ENCODE measurements at regions not wholly inside any gene's neighbourhood (a gene's known extent, or its start where the extent isn't known, plus 50 kb on each side); places are given as distances from the start of the nearest gene placed in this dataset.

DNA sequence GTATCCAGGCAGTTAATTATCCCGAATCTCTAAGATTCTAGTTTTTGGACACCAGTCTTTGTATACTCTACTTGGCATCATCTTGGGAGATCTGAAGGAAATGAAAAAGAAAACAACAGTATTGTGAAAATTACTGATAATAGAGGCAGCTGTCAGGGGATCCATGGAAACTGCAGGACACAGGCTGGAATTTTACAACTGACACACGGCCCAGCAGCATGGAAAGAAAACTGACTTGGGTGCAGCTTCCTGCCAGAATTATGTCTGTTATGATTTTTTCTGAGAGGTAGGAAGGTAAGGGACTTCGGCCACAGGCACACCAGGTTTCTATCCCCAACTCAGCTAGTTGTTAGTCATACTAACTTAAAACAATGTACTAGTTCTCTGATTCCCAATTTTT, 57.7 kb upstream of the ERBB4 start:
- no peaks in the 10 kb centered on the region for H4K20me1 ChIP-seq (ENCODE audit: insufficient read depth, low read length)

DNA sequence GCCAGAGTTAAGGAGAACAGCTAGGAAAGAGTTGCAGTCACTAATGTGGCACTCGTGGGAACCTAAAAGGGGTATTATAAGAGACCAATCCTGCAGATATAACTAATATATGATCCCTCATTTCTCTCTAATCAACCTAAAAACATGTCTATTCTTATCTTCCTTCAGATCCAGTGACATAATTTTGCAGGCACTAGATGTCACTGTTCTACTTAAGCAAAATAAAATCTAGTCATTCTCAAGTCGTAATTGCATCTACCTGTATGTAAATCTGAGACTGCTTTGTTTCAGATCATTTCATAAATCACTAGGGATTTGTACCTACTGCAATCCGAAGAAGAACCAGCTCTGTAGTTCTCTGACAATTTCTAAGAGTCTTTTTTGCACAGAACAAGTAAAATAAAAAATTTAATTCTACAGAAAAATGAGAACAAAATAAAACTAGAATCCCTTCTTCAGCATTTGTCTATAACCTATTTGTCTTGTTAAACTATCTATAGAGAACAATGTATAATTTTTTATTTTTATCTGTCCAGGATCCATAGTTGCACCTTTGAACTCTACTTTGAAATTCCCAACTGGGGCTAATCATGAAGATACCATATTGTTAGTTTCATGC, 56.5 kb upstream of the ERBB4 start:
- no peaks in the 10 kb centered on the region for H3K9me3 ChIP-seq (replicated peaks in 1 of 2; ENCODE audit: control insufficient read depth in 1 of 2, insufficient read depth in 1 of 2, low read length in 2 of 2)
- no peaks in the 10 kb centered on the region for H3K4me1 ChIP-seq (ENCODE audit: control insufficient read depth in 1 of 2, insufficient read depth in 2 of 2, low read length in 2 of 2)
- no peak overlapping the region for H3K9ac ChIP-seq (ENCODE audit: insufficient read depth, low read length, poor library complexity, severe bottlenecking)
- H3K9me3 Mint-ChIP-seq, result no peaks in the 10 kb centered on the region
- no peaks in the 10 kb centered on the region for H3K4me1 Mint-ChIP-seq
- H3K27me3 Mint-ChIP-seq (ENCODE audit: low read depth in 3 of 3), result peaks cover 0 to 2% (median 0%) of the 10 kb centered on the region in 3 donors
- DNase-seq, result no peak
- no peak overlapping the region for H3K4me2 ChIP-seq (replicated peaks; ENCODE audit: extremely low read depth, low read length, poor library complexity, severe bottlenecking)
- no peaks in the 10 kb centered on the region for H3K36me3 Mint-ChIP-seq
- no peaks in the 10 kb centered on the region for H3K79me2 ChIP-seq (ENCODE audit: insufficient read depth, low read length)
- H3K27ac Mint-ChIP-seq, result no peak overlapping the region
- no peaks in the 10 kb centered on the region for H3K36me3 ChIP-seq (replicated peaks in 1 of 2; ENCODE audit: control insufficient read depth in 1 of 2, insufficient read depth in 2 of 2, low read length in 2 of 2)
- WGBS (ENCODE audit: insufficient coverage), result 71% methylated on average over 1 of the region's 3 CpGs
- H3K4me3 Mint-ChIP-seq, result no peak overlapping the region
- H2AFZ ChIP-seq (ENCODE audit: insufficient read depth, low read depth, low read length, poor library complexity, severe bottlenecking), result no peak overlapping the region
- no peak overlapping the region for H3K27ac ChIP-seq (ENCODE audit: low read depth in 1 of 2, low read length in 2 of 2)
- H3K4me3 ChIP-seq (replicated peaks in 1 of 3; ENCODE audit: low read depth in 2 of 3, low read length in 3 of 3), result no peak overlapping the region
- no peaks in the 10 kb centered on the region for H3K27me3 ChIP-seq (ENCODE audit: control insufficient read depth in 2 of 2, insufficient read depth in 2 of 2, low read length in 2 of 2)
- intact Hi-C loops (cut with micrococcal nuclease), result no loop called here
- TF ChIP-seq, protein P1, sequence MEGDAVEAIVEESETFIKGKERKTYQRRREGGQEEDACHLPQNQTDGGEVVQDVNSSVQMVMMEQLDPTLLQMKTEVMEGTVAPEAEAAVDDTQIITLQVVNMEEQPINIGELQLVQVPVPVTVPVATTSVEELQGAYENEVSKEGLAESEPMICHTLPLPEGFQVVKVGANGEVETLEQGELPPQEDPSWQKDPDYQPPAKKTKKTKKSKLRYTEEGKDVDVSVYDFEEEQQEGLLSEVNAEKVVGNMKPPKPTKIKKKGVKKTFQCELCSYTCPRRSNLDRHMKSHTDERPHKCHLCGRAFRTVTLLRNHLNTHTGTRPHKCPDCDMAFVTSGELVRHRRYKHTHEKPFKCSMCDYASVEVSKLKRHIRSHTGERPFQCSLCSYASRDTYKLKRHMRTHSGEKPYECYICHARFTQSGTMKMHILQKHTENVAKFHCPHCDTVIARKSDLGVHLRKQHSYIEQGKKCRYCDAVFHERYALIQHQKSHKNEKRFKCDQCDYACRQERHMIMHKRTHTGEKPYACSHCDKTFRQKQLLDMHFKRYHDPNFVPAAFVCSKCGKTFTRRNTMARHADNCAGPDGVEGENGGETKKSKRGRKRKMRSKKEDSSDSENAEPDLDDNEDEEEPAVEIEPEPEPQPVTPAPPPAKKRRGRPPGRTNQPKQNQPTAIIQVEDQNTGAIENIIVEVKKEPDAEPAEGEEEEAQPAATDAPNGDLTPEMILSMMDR (IDR thresholded peaks at IDR 0.05), result no peak
- no peaks in the 10 kb centered on the region for H4K20me1 ChIP-seq (ENCODE audit: insufficient read depth, low read length)

More for the DNA sequence above, 57.7 kb upstream of the ERBB4 start:
- H3K9me3 Mint-ChIP-seq, result no peaks in the 10 kb centered on the region
- H3K27ac ChIP-seq (ENCODE audit: low read depth in 1 of 2, low read length in 2 of 2), result no peak overlapping the region
- no peak for DNase-seq
- TF ChIP-seq, protein P1 (IDR thresholded peaks at IDR 0.05), result no peak
- no peaks in the 10 kb centered on the region for H3K4me1 Mint-ChIP-seq
- H2AFZ ChIP-seq (ENCODE audit: insufficient read depth, low read depth, low read length, poor library complexity, severe bottlenecking), result no peak overlapping the region
- no peaks in the 10 kb centered on the region for H3K4me1 ChIP-seq (ENCODE audit: control insufficient read depth in 1 of 2, insufficient read depth in 2 of 2, low read length in 2 of 2)
- intact Hi-C loops (cut with micrococcal nuclease), result no loop called here
- no peaks in the 10 kb centered on the region for H3K36me3 Mint-ChIP-seq
- no peaks in the 10 kb centered on the region for H3K36me3 ChIP-seq (replicated peaks in 1 of 2; ENCODE audit: control insufficient read depth in 1 of 2, insufficient read depth in 2 of 2, low read length in 2 of 2)
- H3K4me3 ChIP-seq (replicated peaks in 1 of 3; ENCODE audit: low read depth in 2 of 3, low read length in 3 of 3), result no peak overlapping the region
- H3K27me3 Mint-ChIP-seq (ENCODE audit: low read depth in 3 of 3), result peaks cover 0 to 2% (median 0%) of the 10 kb centered on the region in 3 donors
- no peaks in the 10 kb centered on the region for H3K79me2 ChIP-seq (ENCODE audit: insufficient read depth, low read length)
- H3K27ac Mint-ChIP-seq, result no peak overlapping the region
- H3K9me3 ChIP-seq (replicated peaks in 1 of 2; ENCODE audit: control insufficient read depth in 1 of 2, insufficient read depth in 1 of 2, low read length in 2 of 2), result no peaks in the 10 kb centered on the region
- H3K4me3 Mint-ChIP-seq, result no peak overlapping the region
- WGBS (ENCODE audit: insufficient coverage), result no CpG with 5 or more reads among the region's 3 CpGs
- H3K27me3 ChIP-seq (ENCODE audit: control insufficient read depth in 2 of 2, insufficient read depth in 2 of 2, low read length in 2 of 2), result no peaks in the 10 kb centered on the region
- no peak overlapping the region for H3K4me2 ChIP-seq (replicated peaks; ENCODE audit: extremely low read depth, low read length, poor library complexity, severe bottlenecking)
- H3K9ac ChIP-seq (ENCODE audit: insufficient read depth, low read length, poor library complexity, severe bottlenecking), result no peak overlapping the region
